Ovary (tissue), 7 donors: ENCODE measurements at regions not wholly inside any gene's neighbourhood (a gene's known extent, or its start where the extent isn't known, plus 50 kb on each side); places are given as distances from the start of the nearest gene placed in this dataset.

ENCODE experiments used
- DNase-seq, 5 donors: peaks; one replicate each; pipeline ENCODE4 v3.0.0-alpha.2; 2019 to 2020
- H3K27ac ChIP-seq, 2 donors: fragments of 200-600 bp; one replicate each; pipeline versions ENCODE4 v1.5.1 to v1.8.0; 2019 to 2022
- H3K27me3 ChIP-seq: fragments of 200-600 bp; one replicate; pipeline ENCODE4 v1.8.0; 2022
- H3K36me3 ChIP-seq: fragments of 200-600 bp; sonication (generic); one replicate; pipeline ENCODE4 v1.5.1; 2019
- H3K4me1 ChIP-seq: one replicate; pipeline ENCODE4 v1.8.1; 2013; ENCODE audit warnings: mild to moderate bottlenecking, moderate library complexity; ENCODE audit not compliant: insufficient read depth
- H3K4me3 ChIP-seq: fragments of 200-600 bp; sonication (generic); one replicate; pipeline ENCODE4 v1.5.1; 2017
- H3K9me3 ChIP-seq, 2 donors: fragments of 200-600 bp in 1 of 2; sonication (generic) in 1 of 2; one replicate each; pipeline versions ENCODE4 v1.5.1 to v1.8.1; 2013 to 2019; ENCODE audit warnings: mild to moderate bottlenecking in 1 of 2, moderate library complexity in 1 of 2
- EP300 ChIP-seq: sonication (generic); formaldehyde crosslinking; IDR thresholded peaks from one replicate; pipeline ENCODE4 v1.6.1; 2017; ENCODE audit warnings: antibody characterized with exemption
- POLR2A ChIP-seq: fragments of 450-650 bp; IDR thresholded peaks from one replicate; pipeline ENCODE4 v1.6.1; 2017; ENCODE audit warnings: antibody characterized with exemption, mild to moderate bottlenecking, moderate library complexity
- WGBS, 3 donors: extraction: QIAGEN DNeasy Blood & Tissue Kit in 1 of 3; methylation state at CpG; one replicate each; pipeline versions ENCODE4 v1.1.5 to v1.1.7; 2013 to 2017; 5-methylcytosine and 5-hydroxymethylcytosine counted together
- intact Hi-C, 4 donors: fragments of 100-400 bp; cut with DNase I; formaldehyde crosslinking; loops; one replicate each; pipeline versions ENCODE4 v1.11.0 to v1.15.1; 2022 to 2023
- TF ChIP-seq, protein P1 (sequence below), 3 donors: fragments of 450-650 bp in 2 of 3; fragments of 200-600 bp in 1 of 3; IDR thresholded peaks; one replicate each; pipeline versions ENCODE4 v1.5.1 to v1.8.0; 2016 to 2022; ENCODE audit warnings: antibody characterized with exemption in 3 of 3, mild to moderate bottlenecking in 1 of 3
- donor health status: DM: no; HTN: no; CAD: no; lungs with moderate emphysema.
- donor health status: DM: no; HTN: no; CAD: no.
- donor health status: Bipolar disorder and iron deficiency.
- donor health status: DM: no; HTN: no; CAD: no.
- donor health status: DM: yes; HTN: yes; CAD: no.

GRCh38 chr5:167580608-167581007 is 710.8 kb upstream of the WWC1 start:
- Histone ChIP-seq H3K4me1 (no peaks in the 10 kb centered on the region), H3K27me3 (no peaks in the 10 kb centered on the region), H3K36me3 (no peaks in the 10 kb centered on the region), H3K27ac (no peak overlapping the region), H3K4me3 (no peak overlapping the region), H3K9me3 (no peaks in the 10 kb centered on the region)
- DNase-seq: no peak
- WGBS, 3 donors: 94 to 97% (median 94%) methylated on average over 13 of the region's 13 CpGs
- intact Hi-C loops: no loop called here
- TF ChIP-seq, protein P1, sequence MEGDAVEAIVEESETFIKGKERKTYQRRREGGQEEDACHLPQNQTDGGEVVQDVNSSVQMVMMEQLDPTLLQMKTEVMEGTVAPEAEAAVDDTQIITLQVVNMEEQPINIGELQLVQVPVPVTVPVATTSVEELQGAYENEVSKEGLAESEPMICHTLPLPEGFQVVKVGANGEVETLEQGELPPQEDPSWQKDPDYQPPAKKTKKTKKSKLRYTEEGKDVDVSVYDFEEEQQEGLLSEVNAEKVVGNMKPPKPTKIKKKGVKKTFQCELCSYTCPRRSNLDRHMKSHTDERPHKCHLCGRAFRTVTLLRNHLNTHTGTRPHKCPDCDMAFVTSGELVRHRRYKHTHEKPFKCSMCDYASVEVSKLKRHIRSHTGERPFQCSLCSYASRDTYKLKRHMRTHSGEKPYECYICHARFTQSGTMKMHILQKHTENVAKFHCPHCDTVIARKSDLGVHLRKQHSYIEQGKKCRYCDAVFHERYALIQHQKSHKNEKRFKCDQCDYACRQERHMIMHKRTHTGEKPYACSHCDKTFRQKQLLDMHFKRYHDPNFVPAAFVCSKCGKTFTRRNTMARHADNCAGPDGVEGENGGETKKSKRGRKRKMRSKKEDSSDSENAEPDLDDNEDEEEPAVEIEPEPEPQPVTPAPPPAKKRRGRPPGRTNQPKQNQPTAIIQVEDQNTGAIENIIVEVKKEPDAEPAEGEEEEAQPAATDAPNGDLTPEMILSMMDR (IDR thresholded peaks at IDR 0.05): no peak
- TF ChIP-seq EP300: no peak
- no peak for TF ChIP-seq POLR2A

DNA sequence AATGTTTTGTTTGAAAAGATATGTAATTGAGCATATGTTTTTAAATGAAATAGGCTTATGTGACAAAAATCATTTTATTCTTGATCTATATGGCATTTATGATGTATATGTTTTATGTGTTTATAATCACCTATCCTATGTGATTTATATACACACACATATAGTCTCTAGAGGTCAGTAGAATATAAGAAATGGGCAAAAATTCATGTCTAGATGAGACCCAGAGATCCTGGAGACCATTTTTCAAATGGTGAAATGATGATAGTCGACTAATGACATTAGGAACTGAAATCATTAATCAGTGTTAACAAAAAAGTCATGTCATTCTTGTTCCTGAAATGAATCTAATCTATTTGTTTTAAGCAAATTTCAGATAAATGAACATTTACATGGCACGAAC is 709.2 kb upstream of the WWC1 start:
- no peak overlapping the region for H3K4me3 ChIP-seq
- intact Hi-C loops: no loop called here
- no peaks in the 10 kb centered on the region for H3K9me3 ChIP-seq
- 79 to 84% (median 79%) methylated on average over 2 of the region's 2 CpGs for WGBS, 3 donors
- DNase-seq: no peak
- H3K27me3 ChIP-seq: no peaks in the 10 kb centered on the region
- H3K4me1 ChIP-seq: no peaks in the 10 kb centered on the region
- no peak overlapping the region for H3K27ac ChIP-seq
- TF ChIP-seq, protein P1 (IDR thresholded peaks at IDR 0.05): no peak
- TF ChIP-seq EP300 (no peak), POLR2A (no peak)
- H3K36me3 ChIP-seq: no peaks in the 10 kb centered on the region

GRCh38 chr5:167582886-167583285 is 708.6 kb upstream of the WWC1 start:
- 11 to 15% (median 15%) methylated on average over 6 of the region's 6 CpGs for WGBS, 3 donors
- no peak overlapping the region for H3K27ac ChIP-seq
- H3K9me3 ChIP-seq: no peaks in the 10 kb centered on the region
- intact Hi-C loops: no loop called here
- no peak for DNase-seq
- TF ChIP-seq EP300 (no peak), POLR2A (no peak)
- H3K4me1 ChIP-seq: no peaks in the 10 kb centered on the region
- no peaks in the 10 kb centered on the region for H3K36me3 ChIP-seq
- no peak overlapping the region for H3K4me3 ChIP-seq
- H3K27me3 ChIP-seq: no peaks in the 10 kb centered on the region

- no peak for DNase-seq
- H3K27ac ChIP-seq: no peak overlapping the region
- intact Hi-C loops: no loop called here
- H3K4me3 ChIP-seq: no peak overlapping the region
- H3K27me3 ChIP-seq: no peaks in the 10 kb centered on the region
- no peaks in the 10 kb centered on the region for H3K4me1 ChIP-seq
- WGBS, 3 donors: 84 to 93% (median 92%) methylated on average over 2 of the region's 2 CpGs
- no peaks in the 10 kb centered on the region for H3K9me3 ChIP-seq
- TF ChIP-seq EP300: no peak
- TF ChIP-seq, protein P1 (IDR thresholded peaks at IDR 0.05): no peak
- no peak for TF ChIP-seq POLR2A
- H3K36me3 ChIP-seq: no peaks in the 10 kb centered on the region
Measured at GRCh38 chr5:167585184-167585583, 706.3 kb upstream of the WWC1 start.

DNA sequence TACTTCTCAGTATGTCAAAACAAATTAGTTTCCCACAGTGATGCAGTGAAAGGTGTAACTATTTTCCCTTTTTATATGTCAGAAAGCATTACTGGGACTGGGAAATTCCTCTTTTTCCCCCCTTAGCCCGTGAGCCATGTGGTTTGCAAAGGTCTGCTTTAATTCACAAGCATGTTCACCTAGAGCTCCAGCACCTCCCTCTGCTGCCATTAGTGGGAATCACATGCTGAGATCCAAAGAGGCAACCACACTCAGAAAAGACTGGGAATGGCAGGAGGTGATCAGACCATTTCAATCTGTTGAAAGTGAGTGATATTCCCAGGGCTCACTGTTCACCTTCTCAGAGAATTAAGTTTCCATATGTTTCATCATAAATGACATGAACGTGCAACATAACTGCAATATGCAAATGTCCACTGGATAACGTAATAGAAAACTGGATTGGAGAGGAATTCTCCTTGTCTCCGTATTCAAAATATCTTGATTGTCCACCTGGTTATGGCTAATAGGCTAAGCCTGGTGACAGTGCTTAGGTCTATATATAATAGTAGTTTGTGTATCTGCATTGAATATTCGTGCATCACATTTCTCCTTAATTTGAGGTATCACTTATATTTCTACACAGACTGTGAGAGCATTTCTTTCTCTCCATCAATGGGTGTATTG is 703.5 kb upstream of the WWC1 start:
- H3K4me3 ChIP-seq: no peak overlapping the region
- DNase-seq: no peak
- no peaks in the 10 kb centered on the region for H3K27me3 ChIP-seq
- intact Hi-C loops: no loop called here
- H3K9me3 ChIP-seq: no peaks in the 10 kb centered on the region
- H3K4me1 ChIP-seq: no peaks in the 10 kb centered on the region
- WGBS, 3 donors: 62 to 73% (median 65%) methylated on average over 5 of the region's 5 CpGs
- H3K36me3 ChIP-seq: no peaks in the 10 kb centered on the region
- H3K27ac ChIP-seq: no peak overlapping the region
- TF ChIP-seq, protein P1 (IDR thresholded peaks at IDR 0.05): no peak
- no peak for TF ChIP-seq POLR2A
- no peak for TF ChIP-seq EP300
